ENCODE measurements at regions not wholly inside any gene's neighbourhood (a gene's known extent, or its start where the extent isn't known, plus 50 kb on each side); places are given as distances from the start of the nearest gene placed in this dataset.

- TF ChIP-seq CTCF (IDR thresholded peaks at IDR 0.05) = no peak
- no peak for TF ChIP-seq POLR2A (IDR thresholded peaks at IDR 0.05)
Measured at GRCh38 chr14:82905762-82906161, 1372.1 kb upstream of the SEL1L start.
